ENCODE measurements at regions not wholly inside any gene's neighbourhood (a gene's known extent, or its start where the extent isn't known, plus 50 kb on each side); places are given as distances from the start of the nearest gene placed in this dataset.

GRCh38 chr3:28682121-28682520 lies 333.5 kb upstream of the AZI2 start:
- DNase-seq (ENCODE audit: low read depth, low spot score) = no peak
- CTCF ChIA-PET = no interaction called here

DNA sequence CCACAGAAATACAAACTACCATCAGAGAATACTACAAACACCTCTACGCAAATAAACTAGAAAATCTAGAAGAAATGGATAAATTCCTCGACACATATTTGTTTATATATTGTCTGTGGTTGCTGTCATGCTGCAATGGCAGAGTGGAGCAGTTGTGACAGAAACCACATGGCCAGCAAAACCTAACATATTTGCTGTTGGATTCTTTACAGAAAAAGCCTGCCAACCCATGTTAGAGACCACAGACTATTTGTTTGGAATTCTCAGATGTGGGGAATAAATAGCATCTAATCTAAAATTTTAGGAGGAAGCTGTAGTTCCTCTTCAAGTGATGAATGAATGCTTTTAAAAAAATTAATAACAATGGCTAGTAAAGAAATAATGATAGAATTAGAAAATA lies 341.6 kb upstream of the AZI2 start:
- ChIA-PET POLR2A (no interaction called here), CTCF (interaction anchor here (2.9 kb wide), 1 partner anchor 23 kb away, joined by 9 read pairs; no protein-coding TSS in a partner anchor)
- Histone ChIP-seq H3K27ac (ENCODE audit: low read depth, low read length) (no peak overlapping the region), H3K27me3 (ENCODE audit: control insufficient read depth, insufficient read depth, low read length) (no peaks in the 10 kb centered on the region), H3K9me3 (ENCODE audit: control insufficient read depth, insufficient read depth, low read length) (no peaks in the 10 kb centered on the region), H3K4me3 (ENCODE audit: low read depth, low read length) (no peak overlapping the region)
- TF ChIP-seq, protein P1, sequence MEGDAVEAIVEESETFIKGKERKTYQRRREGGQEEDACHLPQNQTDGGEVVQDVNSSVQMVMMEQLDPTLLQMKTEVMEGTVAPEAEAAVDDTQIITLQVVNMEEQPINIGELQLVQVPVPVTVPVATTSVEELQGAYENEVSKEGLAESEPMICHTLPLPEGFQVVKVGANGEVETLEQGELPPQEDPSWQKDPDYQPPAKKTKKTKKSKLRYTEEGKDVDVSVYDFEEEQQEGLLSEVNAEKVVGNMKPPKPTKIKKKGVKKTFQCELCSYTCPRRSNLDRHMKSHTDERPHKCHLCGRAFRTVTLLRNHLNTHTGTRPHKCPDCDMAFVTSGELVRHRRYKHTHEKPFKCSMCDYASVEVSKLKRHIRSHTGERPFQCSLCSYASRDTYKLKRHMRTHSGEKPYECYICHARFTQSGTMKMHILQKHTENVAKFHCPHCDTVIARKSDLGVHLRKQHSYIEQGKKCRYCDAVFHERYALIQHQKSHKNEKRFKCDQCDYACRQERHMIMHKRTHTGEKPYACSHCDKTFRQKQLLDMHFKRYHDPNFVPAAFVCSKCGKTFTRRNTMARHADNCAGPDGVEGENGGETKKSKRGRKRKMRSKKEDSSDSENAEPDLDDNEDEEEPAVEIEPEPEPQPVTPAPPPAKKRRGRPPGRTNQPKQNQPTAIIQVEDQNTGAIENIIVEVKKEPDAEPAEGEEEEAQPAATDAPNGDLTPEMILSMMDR (IDR thresholded peaks at IDR 0.05; ENCODE audit: low read depth, low read length) = no peak
- no peak for DNase-seq (ENCODE audit: low read depth, low spot score)

More at GRCh38 chr3:28682121-28682520, 333.5 kb upstream of the AZI2 start:
- TF ChIP-seq, protein P1 (IDR thresholded peaks at IDR 0.05; ENCODE audit: low read depth, low read length) = no peak
- no peak overlapping the region for H3K27ac ChIP-seq (ENCODE audit: low read depth, low read length)
- POLR2A ChIA-PET = no interaction called here
- no peaks in the 10 kb centered on the region for H3K9me3 ChIP-seq (ENCODE audit: control insufficient read depth, insufficient read depth, low read length)
- peaks cover 3% of the 10 kb centered on the region for H3K27me3 ChIP-seq (ENCODE audit: control insufficient read depth, insufficient read depth, low read length)
- H3K4me3 ChIP-seq (ENCODE audit: low read depth, low read length) = no peak overlapping the region

DNA sequence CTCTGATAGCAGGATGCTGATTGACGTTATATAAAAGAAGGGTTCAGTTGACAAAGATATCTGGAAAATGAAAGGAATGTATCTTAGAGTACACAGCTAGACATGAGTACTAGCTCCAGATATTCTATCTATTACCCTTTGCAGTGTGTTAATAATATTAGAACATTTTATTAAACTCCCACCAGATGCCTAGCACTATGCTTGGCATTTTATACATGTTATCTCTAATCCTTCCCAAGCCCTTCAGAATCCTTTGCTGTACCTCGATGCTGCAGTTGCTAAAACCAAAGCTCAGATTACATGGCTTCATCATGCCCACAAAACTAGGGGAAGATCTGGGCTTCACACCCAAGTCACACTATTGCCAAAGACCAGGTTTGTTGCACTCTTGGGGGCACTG lies 350.1 kb upstream of the AZI2 start:
- TF ChIP-seq, protein P1 (IDR thresholded peaks at IDR 0.05; ENCODE audit: low read depth, low read length) = no peak
- Histone ChIP-seq H3K4me3 (ENCODE audit: low read depth, low read length) (no peak overlapping the region), H3K27me3 (ENCODE audit: control insufficient read depth, insufficient read depth, low read length) (no peaks in the 10 kb centered on the region), H3K27ac (ENCODE audit: low read depth, low read length) (no peak overlapping the region), H3K9me3 (ENCODE audit: control insufficient read depth, insufficient read depth, low read length) (no peaks in the 10 kb centered on the region)
- DNase-seq (ENCODE audit: low read depth, low spot score) = no peak
- POLR2A ChIA-PET = no interaction called here
- CTCF ChIA-PET = interaction anchor here (1.3 kb wide), 1 partner anchor 31 kb away, joined by 5 read pairs; no protein-coding TSS in a partner anchor

DNA sequence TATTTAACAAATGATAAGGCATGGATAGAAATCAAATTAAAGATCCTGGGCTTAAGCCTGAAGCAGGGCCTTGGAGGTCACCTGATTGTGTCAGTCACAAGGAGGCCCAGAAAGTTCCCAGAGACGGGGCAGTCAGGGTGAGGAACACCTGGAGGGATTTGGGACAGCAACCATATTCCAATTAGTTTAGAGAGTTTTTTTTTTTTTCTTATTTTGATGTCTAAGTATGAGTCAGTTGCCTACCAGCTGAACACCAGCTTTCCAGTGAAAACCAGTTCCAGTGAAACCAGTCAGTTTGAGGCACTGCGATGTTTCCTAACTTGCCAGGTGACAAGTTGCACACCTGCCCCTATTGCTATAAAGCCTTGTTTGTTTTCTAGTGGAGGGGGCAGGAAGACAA lies 350.7 kb upstream of the AZI2 start:
- ChIA-PET POLR2A (no interaction called here), CTCF (interaction anchor here (1.3 kb wide), 1 partner anchor 31 kb away, joined by 5 read pairs; no protein-coding TSS in a partner anchor)
- TF ChIP-seq, protein P1 (IDR thresholded peaks at IDR 0.05; ENCODE audit: low read depth, low read length) = no peak
- Histone ChIP-seq H3K27me3 (ENCODE audit: control insufficient read depth, insufficient read depth, low read length) (peaks cover under 1% of the 10 kb centered on the region), H3K4me3 (ENCODE audit: low read depth, low read length) (no peak overlapping the region), H3K9me3 (ENCODE audit: control insufficient read depth, insufficient read depth, low read length) (no peaks in the 10 kb centered on the region), H3K27ac (ENCODE audit: low read depth, low read length) (no peak overlapping the region)
- DNase-seq (ENCODE audit: low read depth, low spot score) = no peak

GRCh38 chr3:28700728-28701127 lies 352.1 kb upstream of the AZI2 start:
- DNase-seq (ENCODE audit: low read depth, low spot score) = no peak
- peaks cover 2% of the 10 kb centered on the region for H3K27me3 ChIP-seq (ENCODE audit: control insufficient read depth, insufficient read depth, low read length)
- H3K4me3 ChIP-seq (ENCODE audit: low read depth, low read length) = no peak overlapping the region
- H3K9me3 ChIP-seq (ENCODE audit: control insufficient read depth, insufficient read depth, low read length) = no peaks in the 10 kb centered on the region
- TF ChIP-seq, protein P1 (IDR thresholded peaks at IDR 0.05; ENCODE audit: low read depth, low read length) = no peak
- POLR2A ChIA-PET = no interaction called here
- CTCF ChIA-PET = interaction anchor here (1.1 kb wide), 1 partner anchor 33 kb away, joined by 7 read pairs; no protein-coding TSS in a partner anchor
- H3K27ac ChIP-seq (ENCODE audit: low read depth, low read length) = no peak overlapping the region
